GM04504 (cell line): ENCODE measurements at regions not wholly inside any gene's neighbourhood (a gene's known extent, or its start where the extent isn't known, plus 50 kb on each side); places are given as distances from the start of the nearest gene placed in this dataset.
"Not testable (repeated sequence)": the region's sequence is repeated elsewhere in the genome, so short reads cannot be mapped to it uniquely, and the experiment has no call there.

ENCODE experiments used
- DNase-seq: peaks from one replicate; pipeline ENCODE4 v3.0.0-alpha.2; 2012; ENCODE audit warnings: low read depth

- DNase-seq, result peak; percentile 3
These were observed 152.4 kb downstream of the ABCC12 start for GRCh38 chr16:48003206-48003907.

GRCh38 chr16:48001324-48001895 lies 154.4 kb downstream of the ABCC12 start:
- no peak for DNase-seq

GRCh38 chr16:48000622-48001021 lies 155.2 kb downstream of the ABCC12 start:
- DNase-seq, result no peak

- DNase-seq, result no peak
These were observed 156.2 kb downstream of the ABCC12 start for GRCh38 chr16:47999595-47999994.

GRCh38 chr16:47995354-47995753 lies 160.4 kb downstream of the ABCC12 start:
- no peak for DNase-seq

GRCh38 chr16:47991491-47991890 lies 164.3 kb downstream of the ABCC12 start:
- no peak for DNase-seq

GRCh38 chr16:47990676-47991075 lies 165.1 kb downstream of the ABCC12 start:
- DNase-seq, result no peak

- DNase-seq, result no peak
These were observed 168.7 kb downstream of the ABCC12 start for GRCh38 chr16:47987136-47987535.

- DNase-seq, result no peak
These were observed 169.8 kb downstream of the ABCC12 start for GRCh38 chr16:47986031-47986430.

- no peak for DNase-seq
These were observed 171.1 kb downstream of the ABCC12 start for GRCh38 chr16:47984669-47985068.

GRCh38 chr16:47983999-47984580 lies 171.7 kb downstream of the ABCC12 start:
- no peak for DNase-seq

GRCh38 chr16:47980212-47980611 lies 175.6 kb downstream of the ABCC12 start:
- no peak for DNase-seq

GRCh38 chr16:47979616-47980182 lies 176.1 kb downstream of the ABCC12 start:
- no peak for DNase-seq

- DNase-seq, result no peak
These were observed 176.7 kb downstream of the ABCC12 start for GRCh38 chr16:47979164-47979520.

- DNase-seq, result no peak
These were observed 177.2 kb downstream of the ABCC12 start for GRCh38 chr16:47978491-47979163.

GRCh38 chr16:47977802-47978201 lies 178.0 kb downstream of the ABCC12 start:
- no peak for DNase-seq

GRCh38 chr16:47976636-47977210 lies 179.1 kb downstream of the ABCC12 start:
- DNase-seq, result no peak

GRCh38 chr16:47974971-47975370 lies 180.8 kb downstream of the ABCC12 start:
- not testable (repeated sequence) for DNase-seq

GRCh38 chr16:47973552-47973951 lies 182.2 kb downstream of the ABCC12 start:
- no peak for DNase-seq

GRCh38 chr16:47972246-47972985 lies 183.4 kb downstream of the ABCC12 start:
- no peak for DNase-seq

GRCh38 chr16:47971225-47971624 lies 184.6 kb downstream of the ABCC12 start:
- DNase-seq, result no peak
